ENCODE measurements at regions not wholly inside any gene's neighbourhood (a gene's known extent, or its start where the extent isn't known, plus 50 kb on each side); places are given as distances from the start of the nearest gene placed in this dataset.
A peak's percentile ranks its signal among the peaks of the same experiment; 100 is the strongest.

DNA sequence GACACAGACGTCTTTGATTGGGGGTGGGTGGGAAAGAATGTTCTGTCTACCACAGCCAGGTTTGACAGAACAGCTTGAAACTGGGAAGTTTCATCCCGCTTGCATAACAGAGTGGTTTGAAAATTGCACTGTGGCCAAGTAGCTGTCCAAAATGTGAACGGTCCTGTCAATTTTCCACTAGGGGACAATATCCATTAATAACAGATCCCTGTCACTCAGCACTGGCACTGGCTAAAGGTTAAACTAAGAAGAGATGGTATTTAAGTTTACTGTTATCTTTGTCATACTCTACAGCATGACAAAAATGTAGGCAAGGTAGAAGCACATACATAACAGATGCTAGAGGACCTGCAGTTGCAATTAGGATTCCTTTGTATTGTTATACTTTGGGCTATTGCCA is 55.6 kb upstream of the ACMSD start:
- Histone ChIP-seq H3K27ac (ENCODE audit: low read length) (no peak overlapping the region), H3K4me3 (ENCODE audit: low read depth in 2 of 2, low read length in 2 of 2) (no peak overlapping the region), H3K27me3 (ENCODE audit: control insufficient read depth, insufficient read depth, low read length) (peaks cover 10% of the 10 kb centered on the region), H3K36me3 (ENCODE audit: control insufficient read depth, insufficient read depth, low read length) (no peaks in the 10 kb centered on the region), H3K4me1 (ENCODE audit: control insufficient read depth, insufficient read depth, low read length) (no peaks in the 10 kb centered on the region), H3K9me3 (ENCODE audit: control insufficient read depth, insufficient read depth, low read depth, low read length) (no peaks in the 10 kb centered on the region)
- in situ Hi-C loops (cut with HindIII; ENCODE audit: low pct_unique_long_range_greater_than_20kb, low sequenced_read_pairs) = no loop called here
- ChIA-PET POLR2A (no interaction called here), CTCF (no interaction called here)
- no peak for DNase-seq (ENCODE audit: low read depth, low spot score)
- no TSS peak for BruUV-seq (replicated peaks)
- TF ChIP-seq SIN3A (IDR thresholded peaks at IDR 0.05; ENCODE audit: borderline replicate concordance, insufficient read depth, low read depth, low read length) (no peak), TCF7L2 (IDR thresholded peaks at IDR 0.05; ENCODE audit: low read depth, low read length) (no peak), POLR2AphosphoS5 (IDR thresholded peaks at IDR 0.05; ENCODE audit: low read depth, low read length) (no peak)
- TF ChIP-seq, protein P1, sequence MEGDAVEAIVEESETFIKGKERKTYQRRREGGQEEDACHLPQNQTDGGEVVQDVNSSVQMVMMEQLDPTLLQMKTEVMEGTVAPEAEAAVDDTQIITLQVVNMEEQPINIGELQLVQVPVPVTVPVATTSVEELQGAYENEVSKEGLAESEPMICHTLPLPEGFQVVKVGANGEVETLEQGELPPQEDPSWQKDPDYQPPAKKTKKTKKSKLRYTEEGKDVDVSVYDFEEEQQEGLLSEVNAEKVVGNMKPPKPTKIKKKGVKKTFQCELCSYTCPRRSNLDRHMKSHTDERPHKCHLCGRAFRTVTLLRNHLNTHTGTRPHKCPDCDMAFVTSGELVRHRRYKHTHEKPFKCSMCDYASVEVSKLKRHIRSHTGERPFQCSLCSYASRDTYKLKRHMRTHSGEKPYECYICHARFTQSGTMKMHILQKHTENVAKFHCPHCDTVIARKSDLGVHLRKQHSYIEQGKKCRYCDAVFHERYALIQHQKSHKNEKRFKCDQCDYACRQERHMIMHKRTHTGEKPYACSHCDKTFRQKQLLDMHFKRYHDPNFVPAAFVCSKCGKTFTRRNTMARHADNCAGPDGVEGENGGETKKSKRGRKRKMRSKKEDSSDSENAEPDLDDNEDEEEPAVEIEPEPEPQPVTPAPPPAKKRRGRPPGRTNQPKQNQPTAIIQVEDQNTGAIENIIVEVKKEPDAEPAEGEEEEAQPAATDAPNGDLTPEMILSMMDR (IDR thresholded peaks at IDR 0.05) = peak; percentile 65
- TF ChIP-seq, protein P2, sequence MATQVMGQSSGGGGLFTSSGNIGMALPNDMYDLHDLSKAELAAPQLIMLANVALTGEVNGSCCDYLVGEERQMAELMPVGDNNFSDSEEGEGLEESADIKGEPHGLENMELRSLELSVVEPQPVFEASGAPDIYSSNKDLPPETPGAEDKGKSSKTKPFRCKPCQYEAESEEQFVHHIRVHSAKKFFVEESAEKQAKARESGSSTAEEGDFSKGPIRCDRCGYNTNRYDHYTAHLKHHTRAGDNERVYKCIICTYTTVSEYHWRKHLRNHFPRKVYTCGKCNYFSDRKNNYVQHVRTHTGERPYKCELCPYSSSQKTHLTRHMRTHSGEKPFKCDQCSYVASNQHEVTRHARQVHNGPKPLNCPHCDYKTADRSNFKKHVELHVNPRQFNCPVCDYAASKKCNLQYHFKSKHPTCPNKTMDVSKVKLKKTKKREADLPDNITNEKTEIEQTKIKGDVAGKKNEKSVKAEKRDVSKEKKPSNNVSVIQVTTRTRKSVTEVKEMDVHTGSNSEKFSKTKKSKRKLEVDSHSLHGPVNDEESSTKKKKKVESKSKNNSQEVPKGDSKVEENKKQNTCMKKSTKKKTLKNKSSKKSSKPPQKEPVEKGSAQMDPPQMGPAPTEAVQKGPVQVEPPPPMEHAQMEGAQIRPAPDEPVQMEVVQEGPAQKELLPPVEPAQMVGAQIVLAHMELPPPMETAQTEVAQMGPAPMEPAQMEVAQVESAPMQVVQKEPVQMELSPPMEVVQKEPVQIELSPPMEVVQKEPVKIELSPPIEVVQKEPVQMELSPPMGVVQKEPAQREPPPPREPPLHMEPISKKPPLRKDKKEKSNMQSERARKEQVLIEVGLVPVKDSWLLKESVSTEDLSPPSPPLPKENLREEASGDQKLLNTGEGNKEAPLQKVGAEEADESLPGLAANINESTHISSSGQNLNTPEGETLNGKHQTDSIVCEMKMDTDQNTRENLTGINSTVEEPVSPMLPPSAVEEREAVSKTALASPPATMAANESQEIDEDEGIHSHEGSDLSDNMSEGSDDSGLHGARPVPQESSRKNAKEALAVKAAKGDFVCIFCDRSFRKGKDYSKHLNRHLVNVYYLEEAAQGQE (IDR thresholded peaks at IDR 0.05; ENCODE audit: insufficient read depth in 1 of 2, low read depth in 2 of 2, low read length in 1 of 2) = peak in 1 of 2 experiments; percentile 28; a peak in 1 of 4 replicates
- ATAC-seq = peak; percentile 72
- intact Hi-C loops (cut with micrococcal nuclease; ENCODE audit: unreplicated experiment) = loop anchor here (2.0 kb wide), 1 partner anchor 114 kb away; no protein-coding TSS in a partner anchor

DNA sequence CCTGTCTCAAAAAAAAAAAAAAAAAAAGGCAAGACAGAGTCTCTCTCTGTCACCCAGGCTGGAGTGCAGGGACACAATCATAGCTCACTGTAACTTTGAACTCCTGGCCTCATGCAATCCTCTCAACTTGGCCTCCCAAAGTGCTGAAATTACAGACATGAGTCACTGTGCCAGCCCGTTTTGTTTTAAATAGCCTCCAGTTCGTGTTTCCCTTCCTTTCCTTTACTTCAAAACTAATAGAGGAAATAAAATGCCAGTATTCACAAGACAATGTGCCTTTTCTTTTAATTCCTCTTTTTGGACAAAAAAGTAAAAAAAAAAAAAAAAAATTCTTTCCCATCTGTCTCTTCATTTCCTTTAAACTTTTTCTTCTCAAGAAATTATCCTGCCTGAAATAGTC is 54.5 kb upstream of the ACMSD start:
- Histone ChIP-seq H3K4me1 (ENCODE audit: control insufficient read depth, insufficient read depth, low read length) (no peaks in the 10 kb centered on the region), H3K27ac (ENCODE audit: low read length) (no peak overlapping the region), H3K9me3 (ENCODE audit: control insufficient read depth, insufficient read depth, low read depth, low read length) (no peaks in the 10 kb centered on the region), H3K4me3 (ENCODE audit: low read depth in 2 of 2, low read length in 2 of 2) (no peak overlapping the region), H3K27me3 (ENCODE audit: control insufficient read depth, insufficient read depth, low read length) (peaks cover 10% of the 10 kb centered on the region), H3K36me3 (ENCODE audit: control insufficient read depth, insufficient read depth, low read length) (no peaks in the 10 kb centered on the region)
- ChIA-PET POLR2A (no interaction called here), CTCF (interaction anchor here (0.6 kb wide), 1 partner anchor 17 kb away, joined by 3 read pairs; no protein-coding TSS in a partner anchor)
- intact Hi-C loops (cut with micrococcal nuclease; ENCODE audit: unreplicated experiment) = loop anchor here (2.0 kb wide), 1 partner anchor 113 kb away; no protein-coding TSS in a partner anchor
- in situ Hi-C loops (cut with HindIII; ENCODE audit: low pct_unique_long_range_greater_than_20kb, low sequenced_read_pairs) = no loop called here
- no TSS peak for BruUV-seq (replicated peaks)
- ATAC-seq (no peak), DNase-seq (ENCODE audit: low read depth, low spot score) (no peak)
- no peak for TF ChIP-seq SIN3A (IDR thresholded peaks at IDR 0.05; ENCODE audit: borderline replicate concordance, insufficient read depth, low read depth, low read length)
- TF ChIP-seq, protein P1 (IDR thresholded peaks at IDR 0.05) = no peak
- no peak for TF ChIP-seq POLR2AphosphoS5 (IDR thresholded peaks at IDR 0.05; ENCODE audit: low read depth, low read length)
- TF ChIP-seq TCF7L2 (IDR thresholded peaks at IDR 0.05; ENCODE audit: low read depth, low read length) = no peak
- TF ChIP-seq, protein P2 (IDR thresholded peaks at IDR 0.05; ENCODE audit: insufficient read depth in 1 of 2, low read depth in 2 of 2, low read length in 1 of 2) = no peak

Data from Panc1 (cell line).